Activated T-helper 1 cell treated with anti-CD3 and anti-CD28 coated beads, Interleukin-12 subunit alpha, Interleukin-12 subunit beta, Interleukin-2, Interleukin-4 antibody, amounts not matched to agents 30 ng/mL and 10 ng/mL and 1 ng/mL, durations not matched to agents 14 hours and 24 hours and 36 hours (primary cell): ENCODE measurements at regions not wholly inside any gene's neighbourhood (a gene's known extent, or its start where the extent isn't known, plus 50 kb on each side); places are given as distances from the start of the nearest gene placed in this dataset.

Experiments used
- DNase-seq: peaks from one replicate; pipeline ENCODE4 v3.0.0; 2021; ENCODE audit warnings: low spot score
- H3K27ac Mint-ChIP-seq: one replicate; pipeline ENCODE4 v1.8.0; 2021; ENCODE audit warnings: mild to moderate bottlenecking, mixed read lengths
- H3K27me3 Mint-ChIP-seq: one replicate; pipeline ENCODE4 v1.8.0; 2022; ENCODE audit warnings: mild to moderate bottlenecking, moderate library complexity, mixed read lengths; ENCODE audit not compliant: insufficient read depth
- H3K36me3 Mint-ChIP-seq: one replicate; pipeline ENCODE4 v1.8.0; 2021; ENCODE audit warnings: low read depth, mixed read lengths
- H3K4me1 Mint-ChIP-seq: one replicate; pipeline ENCODE4 v1.8.0; 2021; ENCODE audit warnings: low read depth, mixed read lengths
- H3K4me3 Mint-ChIP-seq: one replicate; pipeline ENCODE4 v1.8.0; 2021; ENCODE audit warnings: mild to moderate bottlenecking, moderate library complexity, mixed read lengths
- H3K9me3 Mint-ChIP-seq: one replicate; pipeline ENCODE4 v1.8.0; 2021; ENCODE audit warnings: mixed read lengths
- intact Hi-C: fragments of 100-400 bp; cut with micrococcal nuclease; formaldehyde crosslinking; loops from one replicate; pipeline ENCODE4 v1.15.1; 2024

DNA sequence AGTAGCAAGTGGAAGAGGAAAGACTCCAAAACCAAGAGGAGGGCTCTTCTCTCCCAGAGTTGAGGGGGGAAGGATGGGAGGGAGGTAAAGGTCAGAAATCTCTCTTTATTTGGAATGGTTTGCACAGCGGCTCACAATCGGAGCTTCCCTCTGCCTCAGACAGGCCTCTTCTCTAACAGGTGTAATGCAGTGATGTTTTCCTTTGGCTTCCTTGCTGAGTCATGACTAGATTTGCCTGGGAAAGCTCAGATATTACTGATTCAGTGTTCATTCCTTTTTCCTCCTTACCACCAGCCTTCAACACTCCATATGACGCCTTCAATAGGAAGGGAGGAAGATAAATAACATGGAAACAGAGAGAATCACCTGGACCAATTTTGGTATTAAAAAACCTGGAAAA, 136.6 kb downstream of the RNF152 start:
- Mint-ChIP-seq H3K36me3 (no peaks in the 10 kb centered on the region), H3K9me3 (no peaks in the 10 kb centered on the region), H3K27ac (no peak overlapping the region), H3K4me3 (no peak overlapping the region), H3K4me1 (no peaks in the 10 kb centered on the region), H3K27me3 (peaks cover 17% of the 10 kb centered on the region)
- intact Hi-C loops, result no loop called here
- no peak for DNase-seq

DNA sequence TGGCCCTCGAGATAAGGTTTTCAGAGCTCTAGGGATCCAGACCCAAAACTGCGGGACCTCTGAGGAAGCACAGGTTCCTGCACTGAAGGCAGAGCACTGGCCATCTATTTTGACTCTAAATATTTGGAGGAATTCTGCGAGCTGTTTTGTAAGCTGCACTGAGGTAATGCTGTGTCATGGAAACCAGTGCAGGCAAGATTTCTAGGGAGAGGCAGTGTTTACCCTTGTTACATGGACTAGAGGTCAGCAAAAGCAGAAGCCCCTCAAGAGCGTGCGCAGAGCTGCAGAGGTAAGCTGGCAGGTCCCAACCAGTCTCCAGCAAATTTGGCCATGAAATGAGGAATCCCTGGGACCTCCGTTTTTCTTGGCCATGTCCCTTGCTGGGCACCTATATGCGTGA, 137.3 kb downstream of the RNF152 start:
- H3K36me3 Mint-ChIP-seq, result no peaks in the 10 kb centered on the region
- H3K4me1 Mint-ChIP-seq, result no peaks in the 10 kb centered on the region
- peaks cover 17% of the 10 kb centered on the region for H3K27me3 Mint-ChIP-seq
- DNase-seq, result no peak
- no peak overlapping the region for H3K27ac Mint-ChIP-seq
- intact Hi-C loops, result no loop called here
- H3K9me3 Mint-ChIP-seq, result no peaks in the 10 kb centered on the region
- no peak overlapping the region for H3K4me3 Mint-ChIP-seq

DNA sequence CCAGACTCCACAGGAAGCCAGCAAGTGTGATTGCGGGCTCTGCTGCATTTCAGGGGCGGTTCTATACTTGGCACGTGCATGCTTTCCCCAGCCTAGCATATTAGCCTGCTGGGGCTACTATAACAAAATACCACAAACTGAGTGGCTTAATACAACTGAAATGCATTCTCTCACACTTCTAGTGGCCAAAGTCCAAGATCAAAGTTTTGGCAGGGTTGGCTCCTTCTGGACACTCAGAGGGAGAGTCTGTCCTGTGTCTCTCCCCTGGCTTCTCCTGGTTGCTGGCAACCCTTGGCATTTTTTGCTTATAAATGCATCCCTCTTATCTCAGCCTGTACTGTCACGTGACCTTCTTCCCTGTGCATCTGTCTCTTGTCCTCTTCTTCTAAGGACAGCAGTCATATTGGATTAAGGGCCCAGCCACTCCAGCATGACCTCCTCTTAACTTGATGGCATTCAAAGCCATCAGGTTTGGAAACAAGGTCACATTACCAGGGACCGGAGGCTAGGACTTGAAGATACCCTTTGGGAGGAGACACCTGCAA, 138.7 kb downstream of the RNF152 start:
- Mint-ChIP-seq H3K36me3 (no peaks in the 10 kb centered on the region), H3K4me3 (no peak overlapping the region), H3K27me3 (peaks cover 12% of the 10 kb centered on the region), H3K27ac (no peak overlapping the region), H3K9me3 (no peaks in the 10 kb centered on the region), H3K4me1 (no peaks in the 10 kb centered on the region)
- DNase-seq, result no peak
- intact Hi-C loops, result no loop called here

DNA sequence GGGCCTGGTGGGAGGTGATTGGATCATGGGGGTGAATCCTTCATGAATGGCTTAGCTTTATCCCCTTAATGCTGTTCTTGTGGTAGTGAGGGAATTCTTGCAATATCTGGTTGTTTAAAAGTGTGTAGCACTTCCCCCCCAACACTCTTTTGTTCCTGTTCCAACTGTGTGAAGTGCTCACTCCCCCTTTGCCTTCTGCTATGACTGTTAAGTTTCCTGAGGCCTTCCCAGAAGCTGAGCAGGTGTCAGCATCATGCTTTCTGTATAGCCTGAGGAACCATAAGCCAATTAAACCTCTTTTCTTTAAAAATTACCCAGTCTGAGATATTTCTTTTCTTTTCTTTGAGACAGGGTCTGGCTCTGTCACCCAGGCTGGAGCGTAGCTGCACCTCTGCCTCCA, 139.4 kb downstream of the RNF152 start:
- no peak overlapping the region for H3K27ac Mint-ChIP-seq
- H3K4me1 Mint-ChIP-seq, result no peaks in the 10 kb centered on the region
- H3K36me3 Mint-ChIP-seq, result no peaks in the 10 kb centered on the region
- no peaks in the 10 kb centered on the region for H3K9me3 Mint-ChIP-seq
- DNase-seq, result no peak
- intact Hi-C loops, result no loop called here
- peaks cover 9% of the 10 kb centered on the region for H3K27me3 Mint-ChIP-seq
- H3K4me3 Mint-ChIP-seq, result no peak overlapping the region

DNA sequence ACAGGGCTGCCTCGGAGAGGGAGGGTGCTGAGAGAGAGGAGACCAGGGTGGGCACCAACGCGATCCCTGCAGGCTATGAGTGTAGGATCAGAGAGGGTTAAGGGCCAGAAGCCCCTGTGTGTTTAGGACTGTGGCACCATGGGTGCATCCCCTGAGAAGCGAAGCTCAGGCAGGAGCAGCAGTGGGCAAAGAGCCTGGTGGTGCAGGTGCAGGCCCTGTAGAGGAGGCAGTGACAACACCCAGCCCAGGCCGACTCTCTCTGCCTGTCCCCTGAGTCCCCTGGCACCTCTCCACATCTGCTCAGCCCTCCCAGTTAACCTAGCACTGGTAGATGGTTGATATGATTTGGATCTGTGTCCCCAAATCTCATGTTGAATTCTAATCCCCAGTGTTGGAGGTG, 139.8 kb downstream of the RNF152 start:
- H3K36me3 Mint-ChIP-seq, result no peaks in the 10 kb centered on the region
- H3K4me3 Mint-ChIP-seq, result no peak overlapping the region
- no peaks in the 10 kb centered on the region for H3K9me3 Mint-ChIP-seq

DNA sequence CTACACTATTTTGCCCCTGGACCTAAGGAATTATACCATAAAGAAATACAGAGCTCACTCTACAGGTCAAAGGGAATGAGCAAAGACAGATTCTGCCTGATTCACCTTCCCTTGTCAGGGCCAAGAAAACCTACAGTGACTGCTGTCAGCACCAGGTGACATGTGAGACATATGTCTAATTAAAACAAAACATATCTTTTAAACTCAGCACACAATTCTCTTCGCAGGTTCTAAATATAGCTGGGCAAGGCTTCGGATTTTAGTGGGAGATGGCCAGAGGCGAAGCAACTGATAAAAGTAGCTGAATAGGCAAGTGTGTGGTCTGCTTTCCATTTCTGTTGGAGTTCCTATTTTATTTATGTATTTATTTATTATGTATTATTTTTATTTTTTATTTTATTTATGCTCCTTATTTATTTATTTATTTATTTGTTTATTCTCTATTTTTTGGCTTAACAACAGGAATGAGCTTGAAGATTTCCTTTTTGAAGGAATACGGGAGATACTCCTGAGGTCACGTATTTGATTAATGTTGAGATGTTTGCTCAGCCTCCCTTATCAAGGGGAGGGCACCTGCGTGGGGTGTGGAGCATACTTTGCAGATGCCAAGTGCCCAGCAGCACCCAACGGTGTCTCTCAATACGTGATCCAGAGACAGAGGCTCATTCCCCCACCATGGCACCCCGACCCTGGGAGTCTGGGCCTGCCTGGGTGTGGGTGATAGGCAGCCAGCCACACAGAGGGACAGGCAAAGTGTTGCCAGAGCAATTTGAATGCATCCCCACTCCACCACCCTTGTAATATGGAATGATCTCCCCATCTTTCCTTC, 141.8 kb downstream of the RNF152 start:
- intact Hi-C loops, result no loop called here
- H3K9me3 Mint-ChIP-seq, result no peaks in the 10 kb centered on the region
- H3K4me3 Mint-ChIP-seq, result no peak overlapping the region
- no peak for DNase-seq
- H3K4me1 Mint-ChIP-seq, result no peaks in the 10 kb centered on the region
- peaks cover 3% of the 10 kb centered on the region for H3K27me3 Mint-ChIP-seq
- no peak overlapping the region for H3K27ac Mint-ChIP-seq
- no peaks in the 10 kb centered on the region for H3K36me3 Mint-ChIP-seq

More for the DNA sequence above, 139.8 kb downstream of the RNF152 start:
- Mint-ChIP-seq H3K27ac (no peak overlapping the region), H3K27me3 (peaks cover 9% of the 10 kb centered on the region), H3K4me1 (no peaks in the 10 kb centered on the region)
- DNase-seq, result no peak
- intact Hi-C loops, result no loop called here

DNA sequence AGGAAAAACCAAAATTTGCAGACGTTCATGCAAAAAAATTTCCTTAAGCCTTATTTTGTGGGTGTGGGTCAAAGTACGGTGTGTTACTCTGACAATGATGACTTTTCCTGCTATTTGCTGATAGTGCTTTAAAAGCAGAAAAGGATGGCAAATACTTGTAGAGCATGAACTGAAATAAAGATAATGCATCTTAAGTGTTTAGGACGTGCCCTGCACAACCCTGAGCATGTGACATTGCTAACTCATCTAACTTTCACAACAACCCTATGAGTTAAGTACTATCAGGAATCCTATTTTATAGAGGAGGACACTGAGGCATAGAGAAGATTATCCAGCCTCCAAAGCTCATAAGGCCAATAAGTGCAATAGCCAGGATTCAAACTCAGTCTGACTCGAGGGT, 143.3 kb downstream of the RNF152 start:
- no peak for DNase-seq
- peaks cover 2% of the 10 kb centered on the region for H3K27me3 Mint-ChIP-seq
- no peak overlapping the region for H3K27ac Mint-ChIP-seq
- no peaks in the 10 kb centered on the region for H3K9me3 Mint-ChIP-seq
- H3K4me3 Mint-ChIP-seq, result no peak overlapping the region
- H3K36me3 Mint-ChIP-seq, result no peaks in the 10 kb centered on the region
- no peaks in the 10 kb centered on the region for H3K4me1 Mint-ChIP-seq
- intact Hi-C loops, result no loop called here

DNA sequence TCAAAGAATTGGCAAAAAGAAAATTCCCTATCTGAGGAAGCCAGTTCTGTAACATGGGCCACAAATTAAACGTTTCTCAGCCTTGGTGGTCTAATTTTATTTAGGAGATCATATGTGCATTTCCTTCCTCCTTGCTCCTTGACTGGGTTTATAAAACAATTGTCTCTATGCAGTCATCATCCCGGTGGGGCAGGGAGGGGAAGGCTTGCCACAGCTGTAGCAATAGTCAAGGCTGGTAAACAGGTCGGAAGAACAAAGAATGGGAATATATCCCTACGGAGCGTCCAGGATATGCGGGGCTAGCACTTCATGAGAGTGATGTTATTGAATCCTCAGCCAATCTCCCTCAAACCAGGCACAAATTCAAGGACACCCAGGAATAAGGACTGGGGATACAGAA, 143.8 kb downstream of the RNF152 start:
- no peak for DNase-seq
- Mint-ChIP-seq H3K27me3 (peaks cover 2% of the 10 kb centered on the region), H3K27ac (no peak overlapping the region), H3K4me1 (no peaks in the 10 kb centered on the region), H3K4me3 (no peak overlapping the region), H3K9me3 (no peaks in the 10 kb centered on the region), H3K36me3 (no peaks in the 10 kb centered on the region)
- intact Hi-C loops, result no loop called here

DNA sequence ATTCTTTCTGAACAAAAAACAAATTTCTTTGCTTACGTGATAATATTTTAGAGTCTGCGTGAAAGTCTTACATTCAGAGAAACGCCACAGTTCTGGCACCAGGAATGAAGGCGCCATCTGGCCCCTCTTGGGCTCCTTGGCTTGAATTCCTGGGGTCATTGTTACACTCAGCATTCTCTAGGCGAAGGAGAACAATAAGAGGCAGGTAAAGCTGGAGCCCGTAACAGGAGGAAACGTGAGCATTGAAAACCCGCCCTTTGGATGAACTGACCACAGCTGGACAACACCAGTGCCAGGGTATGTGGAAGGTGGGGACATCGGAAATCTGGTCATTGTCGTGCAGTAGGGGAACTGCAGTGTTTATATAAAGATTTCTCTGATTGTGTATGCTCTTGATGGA, 144.8 kb downstream of the RNF152 start:
- DNase-seq, result no peak
- H3K27ac Mint-ChIP-seq, result no peak overlapping the region
- H3K4me1 Mint-ChIP-seq, result no peaks in the 10 kb centered on the region
- intact Hi-C loops, result no loop called here
- H3K36me3 Mint-ChIP-seq, result no peaks in the 10 kb centered on the region
- no peaks in the 10 kb centered on the region for H3K9me3 Mint-ChIP-seq
- H3K27me3 Mint-ChIP-seq, result peaks cover 2% of the 10 kb centered on the region
- no peak overlapping the region for H3K4me3 Mint-ChIP-seq

DNA sequence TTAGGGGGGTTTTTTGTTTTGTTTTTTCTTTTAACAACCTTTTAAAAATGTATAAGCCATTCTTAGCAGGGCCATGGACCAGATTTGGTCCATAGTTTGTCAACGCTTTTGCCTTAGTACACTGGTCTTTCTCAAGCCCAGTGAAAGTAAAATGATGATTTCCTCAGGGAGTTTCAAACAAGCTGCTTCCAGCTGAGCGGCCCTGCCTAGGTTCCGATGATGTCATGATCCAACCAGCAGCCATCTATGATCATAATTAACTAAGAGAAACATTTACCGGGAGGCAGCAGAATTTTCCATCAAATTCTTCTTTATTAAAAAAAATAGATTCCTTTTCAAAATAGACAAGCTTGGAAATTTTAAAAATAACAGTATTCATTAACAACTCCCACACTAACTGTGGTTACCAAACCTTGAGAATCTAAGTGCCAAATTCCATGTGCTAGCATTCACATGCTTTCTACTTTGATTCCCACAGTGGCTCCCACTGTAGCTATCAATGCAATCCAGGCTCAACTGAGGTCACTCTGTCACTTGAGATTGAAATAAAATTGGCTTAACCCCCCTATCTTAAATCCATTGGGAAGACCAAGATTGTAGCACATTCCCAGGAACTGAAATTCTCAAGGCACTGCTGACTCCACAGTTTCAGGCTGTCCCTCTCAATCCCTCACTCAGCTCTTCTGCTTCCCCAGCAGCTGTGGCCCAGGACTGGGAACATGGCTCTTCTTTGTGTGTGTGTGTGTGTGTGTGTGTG, 148.9 kb downstream of the RNF152 start:
- no peaks in the 10 kb centered on the region for H3K27me3 Mint-ChIP-seq
- no peak for DNase-seq
- intact Hi-C loops, result no loop called here
- H3K27ac Mint-ChIP-seq, result no peak overlapping the region
- H3K36me3 Mint-ChIP-seq, result no peaks in the 10 kb centered on the region
- no peaks in the 10 kb centered on the region for H3K9me3 Mint-ChIP-seq
- H3K4me1 Mint-ChIP-seq, result no peaks in the 10 kb centered on the region
- H3K4me3 Mint-ChIP-seq, result no peak overlapping the region

DNA sequence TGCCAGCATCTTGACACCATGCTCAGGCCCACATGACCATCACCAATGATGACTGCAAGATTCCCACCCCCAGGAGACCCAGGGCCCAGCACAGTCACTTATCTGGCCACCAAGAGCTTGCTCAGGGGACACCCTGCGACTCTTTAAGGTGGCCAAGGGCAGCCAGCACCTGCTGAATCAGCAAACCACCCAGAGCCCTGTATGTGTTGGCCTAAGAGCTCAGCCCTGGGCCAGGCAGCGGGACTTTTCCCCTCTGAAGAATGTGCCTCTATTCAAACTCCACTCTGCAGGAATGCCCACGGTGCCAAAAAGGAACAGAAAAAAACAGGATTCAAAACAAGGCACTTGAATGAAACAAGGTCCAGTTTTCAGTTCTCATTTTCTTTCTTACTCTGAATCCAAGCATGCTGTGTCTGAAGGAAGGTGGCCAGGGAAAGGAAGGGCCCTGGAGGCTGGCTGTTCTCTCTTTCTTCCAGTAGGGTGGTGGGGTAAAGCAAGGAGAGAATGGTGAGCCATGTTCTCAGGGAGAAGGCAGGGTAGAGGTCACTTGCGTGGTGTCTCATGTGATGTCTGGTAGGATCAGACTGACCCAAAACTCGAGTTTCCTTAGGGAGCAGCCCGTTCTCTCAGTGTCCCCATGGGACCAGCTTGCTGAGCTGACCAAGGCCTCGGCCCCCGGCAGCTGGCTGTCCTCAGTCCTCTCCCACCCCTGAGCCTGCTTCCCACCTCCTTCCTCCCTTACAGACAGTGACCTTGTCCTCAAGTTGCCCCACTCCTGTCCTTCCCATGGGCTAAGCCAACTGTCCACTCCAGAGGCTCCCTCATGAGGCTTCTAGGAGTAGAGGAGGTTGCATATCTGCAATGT, 150.0 kb downstream of the RNF152 start:
- H3K27ac Mint-ChIP-seq, result no peak overlapping the region
- intact Hi-C loops, result no loop called here
- no peaks in the 10 kb centered on the region for H3K9me3 Mint-ChIP-seq
- DNase-seq, result no peak
- H3K4me1 Mint-ChIP-seq, result no peaks in the 10 kb centered on the region
- H3K36me3 Mint-ChIP-seq, result no peaks in the 10 kb centered on the region
- H3K4me3 Mint-ChIP-seq, result no peak overlapping the region
- no peaks in the 10 kb centered on the region for H3K27me3 Mint-ChIP-seq

DNA sequence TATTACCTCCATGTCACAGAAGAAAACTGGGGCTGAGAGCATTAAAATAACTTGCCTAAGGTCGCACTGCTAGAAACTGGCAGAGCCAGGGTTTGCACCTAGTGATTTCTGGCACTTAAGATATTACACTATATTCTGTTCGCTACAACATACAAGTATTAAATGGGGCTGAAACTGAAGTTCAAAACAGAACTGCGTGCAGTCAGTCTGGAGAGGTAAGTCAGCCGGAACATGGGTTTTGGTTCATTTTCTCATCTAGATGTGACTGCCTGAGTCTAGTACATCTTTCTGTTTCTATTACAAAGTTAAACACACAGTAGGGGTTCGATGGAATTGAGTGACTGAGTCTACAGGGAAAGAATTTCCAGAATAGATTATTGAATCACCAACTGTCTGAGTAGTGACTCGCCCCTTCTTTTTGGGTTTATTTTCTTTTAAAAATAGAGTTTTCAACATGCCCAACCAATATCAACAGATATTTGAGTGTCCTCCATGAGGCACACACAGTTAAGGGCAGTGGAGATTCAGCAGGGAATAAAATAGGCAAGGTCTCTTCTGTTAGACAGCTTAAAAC, 150.8 kb downstream of the RNF152 start:
- Mint-ChIP-seq H3K9me3 (no peaks in the 10 kb centered on the region), H3K27ac (no peak overlapping the region), H3K36me3 (no peaks in the 10 kb centered on the region), H3K27me3 (no peaks in the 10 kb centered on the region), H3K4me1 (no peaks in the 10 kb centered on the region), H3K4me3 (no peak overlapping the region)
- intact Hi-C loops, result no loop called here
- DNase-seq, result no peak
